HS-27A (cell line): ENCODE measurements at regions not wholly inside any gene's neighbourhood (a gene's known extent, or its start where the extent isn't known, plus 50 kb on each side); places are given as distances from the start of the nearest gene placed in this dataset.

Experiments used
- DNase-seq: peaks from one replicate; pipeline ENCODE4 v3.0.0-alpha.2; 2012; ENCODE audit warnings: low read depth, missing footprints

GRCh38 chr5:167594750-167595149 lies 696.7 kb upstream of the WWC1 start:
- DNase-seq = no peak

DNA sequence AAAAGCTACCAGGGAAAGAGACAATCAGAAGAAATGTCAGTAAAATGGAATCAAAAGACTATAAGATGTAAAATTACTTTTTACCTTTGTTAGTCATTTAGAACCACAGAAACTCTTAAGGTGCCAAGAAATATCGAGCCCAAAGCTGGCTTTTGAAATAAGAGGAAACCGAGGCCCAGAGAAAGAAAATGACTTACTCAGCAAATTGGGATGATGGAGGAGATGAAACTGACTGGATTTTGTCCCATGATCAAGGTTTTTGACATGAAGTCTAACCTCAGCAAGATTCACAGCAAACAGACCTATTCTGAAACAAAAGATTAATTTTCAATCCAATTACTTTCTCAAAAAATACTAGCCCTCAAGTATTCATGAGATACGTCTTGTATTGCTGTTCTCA lies 696.2 kb upstream of the WWC1 start:
- no peak for DNase-seq

- no peak for DNase-seq
Observed at GRCh38 chr5:167598166-167598565, 693.3 kb upstream of the WWC1 start.

DNA sequence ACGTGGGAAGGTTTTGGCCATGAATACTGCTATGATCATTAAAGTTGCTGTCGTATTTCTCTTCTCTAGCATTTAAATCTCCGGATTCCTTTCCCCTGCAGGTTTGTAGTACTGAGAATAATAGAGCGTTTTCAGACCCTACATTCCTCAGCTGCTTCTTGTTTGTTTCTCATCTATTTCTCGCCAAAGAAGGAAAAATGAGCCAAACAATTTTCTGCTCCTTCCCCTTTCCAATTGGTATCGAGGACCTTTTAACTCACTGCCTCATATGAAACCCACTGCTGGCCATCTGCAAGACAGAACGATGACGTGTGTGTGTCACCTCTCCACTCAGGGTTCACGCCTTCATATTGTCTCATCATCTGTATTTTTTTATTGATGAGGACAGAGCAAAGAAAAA lies 689.4 kb upstream of the WWC1 start:
- DNase-seq = no peak

DNA sequence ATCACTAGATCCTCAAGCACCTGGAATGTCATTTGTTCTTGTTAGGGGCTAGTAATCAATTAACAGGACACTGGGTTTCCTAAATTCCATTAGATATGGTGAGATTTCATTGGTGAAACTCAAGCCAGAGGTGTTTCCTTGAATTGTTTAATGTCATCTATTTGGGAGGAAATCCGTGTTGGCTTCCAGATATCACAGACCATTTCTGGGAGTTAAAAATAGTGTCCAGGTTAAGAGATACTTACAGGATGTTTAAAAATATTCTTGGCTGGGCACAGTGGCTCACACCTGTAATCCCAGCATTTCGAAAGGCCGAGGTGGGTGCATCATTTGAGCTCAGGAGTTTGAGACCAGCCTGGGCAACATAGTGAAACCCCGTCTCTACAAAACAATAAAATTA lies 688.3 kb upstream of the WWC1 start:
- no peak for DNase-seq

DNA sequence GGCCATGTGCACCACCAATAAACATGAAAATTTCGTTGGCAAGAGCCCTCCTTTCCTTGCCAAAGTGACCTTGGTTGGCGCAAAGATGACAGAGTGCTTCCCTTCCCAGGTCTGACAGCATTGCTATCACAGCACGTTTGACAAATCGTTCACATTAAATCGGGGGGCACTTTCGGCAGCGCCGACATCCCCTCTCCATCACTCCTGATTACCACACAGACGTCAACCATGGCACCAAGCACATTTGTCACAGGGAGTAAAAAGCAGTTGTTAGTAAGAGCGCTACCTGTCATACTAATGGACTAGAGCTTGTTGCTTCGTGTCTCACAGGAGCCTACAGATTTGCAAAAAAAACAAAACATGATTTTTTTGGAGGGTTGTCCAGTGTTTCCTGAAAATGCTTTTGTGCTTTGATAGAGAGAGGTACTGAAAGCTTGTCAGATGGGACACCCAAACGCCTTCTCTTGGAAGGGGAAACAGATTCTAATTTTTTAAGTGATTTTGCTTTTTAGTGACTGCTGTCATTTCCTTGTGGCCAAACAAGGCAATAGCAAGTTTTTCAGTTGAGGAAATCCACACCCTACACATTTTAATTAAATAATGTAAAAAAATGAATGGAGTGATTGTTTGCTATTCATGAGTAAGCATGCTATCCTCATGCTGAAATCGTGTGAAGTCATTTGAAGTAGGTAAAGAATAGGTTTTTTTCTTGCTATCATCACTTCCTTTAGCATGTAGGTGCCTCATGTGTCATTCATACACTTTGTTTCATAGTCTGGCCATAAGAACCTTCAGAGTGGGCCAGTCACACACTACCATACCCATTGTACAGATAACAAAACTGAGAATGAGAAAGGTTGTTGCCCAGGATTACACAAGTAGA lies 682.8 kb upstream of the WWC1 start:
- DNase-seq = no peak

- DNase-seq = no peak
Observed at GRCh38 chr5:167614294-167615021, 677.0 kb upstream of the WWC1 start.

DNA sequence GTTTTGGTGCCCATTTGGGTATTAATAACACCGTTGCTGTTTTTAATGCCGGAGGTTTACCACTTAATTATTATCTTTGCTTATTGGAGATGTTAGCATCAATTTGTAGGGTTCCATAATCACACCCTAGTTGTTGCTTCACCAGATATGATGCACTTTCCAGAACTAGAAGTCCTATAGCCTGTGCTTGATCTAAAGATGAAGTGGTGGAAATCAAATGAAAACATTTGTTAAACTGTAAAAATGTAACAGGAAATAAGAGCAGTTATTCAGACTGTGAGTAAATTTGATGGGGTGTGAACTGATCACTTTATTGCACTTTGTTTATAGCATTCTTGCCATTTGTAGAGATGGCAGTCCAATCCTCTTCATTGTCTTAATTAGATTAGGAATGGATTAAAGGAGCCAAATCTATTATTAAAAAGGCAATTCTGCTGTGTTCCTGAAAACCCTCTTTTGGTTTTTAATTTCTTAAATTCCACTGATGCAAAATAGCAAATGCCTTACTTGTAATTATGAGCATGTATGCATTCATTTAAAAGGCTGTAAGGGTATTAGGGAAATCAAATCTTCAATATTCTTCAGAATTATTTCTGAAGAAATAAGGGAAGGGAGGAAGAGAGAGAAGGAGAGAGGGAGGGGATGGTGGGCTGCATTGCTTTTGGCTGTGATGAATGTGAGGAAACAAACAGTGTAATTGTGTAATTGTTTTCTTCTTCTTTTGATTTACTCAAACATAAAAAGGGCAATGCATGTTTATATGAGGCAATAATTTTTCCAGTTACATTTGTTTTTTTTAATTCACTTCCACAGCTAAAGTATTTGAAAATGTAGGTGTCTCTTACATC lies 675.2 kb upstream of the WWC1 start:
- no peak for DNase-seq

GRCh38 chr5:167623354-167623753 lies 668.1 kb upstream of the WWC1 start:
- DNase-seq = no peak

- no peak for DNase-seq
Observed at GRCh38 chr5:167624053-167624452, 667.4 kb upstream of the WWC1 start.

- no peak for DNase-seq
Observed at GRCh38 chr5:167626341-167627123, 664.9 kb upstream of the WWC1 start.

- DNase-seq = no peak
Observed at GRCh38 chr5:167629634-167630033, 661.8 kb upstream of the WWC1 start.

DNA sequence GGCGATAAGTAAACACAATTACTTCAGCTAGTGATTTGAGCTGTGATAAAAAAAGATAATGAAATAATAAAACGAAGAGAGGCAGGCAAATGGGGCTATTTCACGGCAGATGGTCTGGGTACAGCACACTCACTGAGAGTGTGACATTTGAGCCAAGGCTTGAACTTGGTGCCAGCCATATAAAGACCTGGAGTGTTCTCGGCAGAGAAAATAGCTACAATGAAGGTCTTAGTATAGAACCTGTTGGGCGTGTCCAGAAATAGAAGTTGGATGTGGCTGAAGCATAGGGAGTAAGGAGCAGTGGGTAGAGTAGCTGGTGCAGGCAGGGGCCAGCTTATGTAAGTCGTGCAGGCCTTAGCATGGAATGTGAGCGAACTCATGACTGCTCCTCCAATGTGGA lies 660.3 kb upstream of the WWC1 start:
- DNase-seq = no peak

GRCh38 chr5:167633114-167633513 lies 658.3 kb upstream of the WWC1 start:
- no peak for DNase-seq

- peak; percentile 68 for DNase-seq
Observed at GRCh38 chr5:167633931-167634341, 657.5 kb upstream of the WWC1 start.

GRCh38 chr5:167634432-167634831 lies 657.0 kb upstream of the WWC1 start:
- no peak for DNase-seq

- DNase-seq = no peak
Observed at GRCh38 chr5:167638816-167639215, 652.6 kb upstream of the WWC1 start.

DNA sequence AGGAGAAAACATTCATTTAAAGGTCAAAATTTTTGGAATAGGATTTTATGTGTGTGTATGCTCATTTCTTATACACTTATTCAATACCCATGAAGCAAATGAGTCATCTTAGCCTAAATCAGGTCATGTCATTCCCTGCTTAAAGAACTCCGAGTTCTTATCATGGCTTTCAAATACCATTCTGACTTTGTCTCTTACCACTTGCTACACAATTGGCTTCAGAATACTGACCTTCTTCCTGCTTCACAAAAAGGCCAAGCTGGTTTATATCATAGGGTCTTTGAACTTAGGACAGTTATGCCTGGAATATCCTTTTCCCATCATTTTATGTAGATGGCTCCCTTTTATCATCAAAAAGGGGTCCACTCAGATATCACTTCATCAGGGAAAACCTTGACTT lies 652.2 kb upstream of the WWC1 start:
- DNase-seq = peak; percentile 46

DNA sequence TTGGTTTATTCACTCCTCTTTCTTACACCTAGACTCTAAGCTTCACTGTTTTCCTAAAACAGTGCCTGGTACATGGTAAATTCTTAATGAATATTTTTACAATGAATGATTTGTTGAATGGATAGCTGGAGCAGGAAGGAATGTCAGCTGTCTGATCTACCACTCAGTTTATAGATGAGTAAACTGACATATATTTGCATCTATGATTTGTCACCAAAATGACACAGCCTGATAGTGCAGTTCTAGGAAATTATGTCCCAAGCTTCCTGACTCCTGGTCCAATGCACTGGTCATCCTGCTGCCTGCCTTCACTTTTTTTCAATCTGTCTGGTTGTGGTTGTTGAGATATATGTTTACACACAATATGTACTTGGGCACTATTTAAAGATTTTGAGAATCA lies 651.7 kb upstream of the WWC1 start:
- DNase-seq = peak; percentile 59

- no peak for DNase-seq
Observed at GRCh38 chr5:167642181-167642580, 649.3 kb upstream of the WWC1 start.

DNA sequence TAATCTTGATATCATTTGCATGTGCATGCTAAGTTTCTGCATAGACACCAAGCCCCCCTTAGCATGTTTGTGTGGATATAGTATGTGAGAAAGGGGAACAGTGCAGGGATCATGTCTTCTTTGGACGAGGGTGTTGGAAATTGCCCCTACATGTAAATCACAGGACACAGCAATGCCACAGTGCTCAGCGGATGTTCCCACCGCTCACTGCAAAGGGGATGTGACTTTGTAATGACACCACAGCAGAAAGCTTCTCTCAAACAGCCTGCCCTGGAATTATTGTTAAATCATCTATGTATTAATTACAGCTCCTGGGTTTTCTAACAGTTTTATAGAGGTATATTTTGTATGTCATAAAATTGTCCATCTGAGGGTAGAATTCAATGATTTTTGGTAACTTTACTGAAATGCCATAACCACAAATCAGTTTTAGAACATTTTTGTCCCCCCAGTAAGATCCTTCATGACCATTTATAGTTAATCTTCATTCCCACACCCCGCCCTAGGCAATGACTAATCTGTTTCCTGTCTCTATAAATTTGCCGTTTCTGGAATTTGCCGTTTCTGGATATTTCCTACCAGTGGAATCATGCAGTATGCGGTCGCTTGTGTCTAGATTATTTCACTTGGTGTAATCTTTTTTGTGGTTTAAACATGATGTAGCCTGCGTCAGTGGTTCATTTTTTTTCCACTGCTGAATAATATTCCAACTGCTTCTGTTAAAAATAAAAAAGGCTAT lies 648.5 kb upstream of the WWC1 start:
- peak; percentile 83 for DNase-seq
